ENCODE measurements at regions not wholly inside any gene's neighbourhood (a gene's known extent, or its start where the extent isn't known, plus 50 kb on each side); places are given as distances from the start of the nearest gene placed in this dataset.
"Not testable (repeated sequence)": the region's sequence is repeated elsewhere in the genome, so short reads cannot be mapped to it uniquely, and the experiment has no call there.

- no peak for DNase-seq (ENCODE audit: low spot score)
Observed at GRCh38 chr5:103908336-103909080, 345.9 kb upstream of the NUDT12 start.

- no peak for DNase-seq (ENCODE audit: low spot score)
Observed at GRCh38 chr5:103907001-103907400, 344.4 kb upstream of the NUDT12 start.

GRCh38 chr5:103904651-103905050, 342.1 kb upstream of the NUDT12 start:
- no peak for DNase-seq (ENCODE audit: low spot score)

- no peak for DNase-seq (ENCODE audit: low spot score)
Observed at GRCh38 chr5:103902893-103903292, 340.3 kb upstream of the NUDT12 start.

GRCh38 chr5:103901885-103902284, 339.3 kb upstream of the NUDT12 start:
- DNase-seq (ENCODE audit: low spot score) = no peak

GRCh38 chr5:103896593-103896992, 334.0 kb upstream of the NUDT12 start:
- DNase-seq (ENCODE audit: low spot score) = no peak

GRCh38 chr5:103895738-103896137, 333.1 kb upstream of the NUDT12 start:
- DNase-seq (ENCODE audit: low spot score) = no peak

- DNase-seq (ENCODE audit: low spot score) = peak; percentile 79
Observed at GRCh38 chr5:103894882-103895281, 332.3 kb upstream of the NUDT12 start.

GRCh38 chr5:103891151-103891550, 328.6 kb upstream of the NUDT12 start:
- peak; percentile 84 for DNase-seq (ENCODE audit: low spot score)

- DNase-seq (ENCODE audit: low spot score) = no peak
Observed at GRCh38 chr5:103890313-103890712, 327.7 kb upstream of the NUDT12 start.

- DNase-seq (ENCODE audit: low spot score) = no peak
Observed at GRCh38 chr5:103889500-103890209, 327.1 kb upstream of the NUDT12 start.

- DNase-seq (ENCODE audit: low spot score) = no peak
Observed at GRCh38 chr5:103886826-103887225, 324.2 kb upstream of the NUDT12 start.

- no peak for DNase-seq (ENCODE audit: low spot score)
Observed at GRCh38 chr5:103883143-103883542, 320.6 kb upstream of the NUDT12 start.

- no peak for DNase-seq (ENCODE audit: low spot score)
Observed at GRCh38 chr5:103881560-103881959, 319.0 kb upstream of the NUDT12 start.

- no peak for DNase-seq (ENCODE audit: low spot score)
Observed at GRCh38 chr5:103867857-103868598, 305.4 kb upstream of the NUDT12 start.

- no peak for DNase-seq (ENCODE audit: low spot score)
Observed at GRCh38 chr5:103866169-103866568, 303.6 kb upstream of the NUDT12 start.

- DNase-seq (ENCODE audit: low spot score) = no peak
Observed at GRCh38 chr5:103862398-103862797, 299.8 kb upstream of the NUDT12 start.

- no peak for DNase-seq (ENCODE audit: low spot score)
Observed at GRCh38 chr5:103860327-103860726, 297.7 kb upstream of the NUDT12 start.

- DNase-seq (ENCODE audit: low spot score) = not testable (repeated sequence)
Observed at GRCh38 chr5:103858367-103858766, 295.8 kb upstream of the NUDT12 start.

- no peak for DNase-seq (ENCODE audit: low spot score)
Observed at GRCh38 chr5:103851091-103851490, 288.5 kb upstream of the NUDT12 start.

- no peak for DNase-seq (ENCODE audit: low spot score)
Observed at GRCh38 chr5:103849934-103850333, 287.3 kb upstream of the NUDT12 start.

GRCh38 chr5:103847060-103847459, 284.5 kb upstream of the NUDT12 start:
- no peak for DNase-seq (ENCODE audit: low spot score)

- DNase-seq (ENCODE audit: low spot score) = no peak
Observed at GRCh38 chr5:103842936-103843335, 280.3 kb upstream of the NUDT12 start.
